ENCODE measurements at regions not wholly inside any gene's neighbourhood (a gene's known extent, or its start where the extent isn't known, plus 50 kb on each side); places are given as distances from the start of the nearest gene placed in this dataset.

DNA sequence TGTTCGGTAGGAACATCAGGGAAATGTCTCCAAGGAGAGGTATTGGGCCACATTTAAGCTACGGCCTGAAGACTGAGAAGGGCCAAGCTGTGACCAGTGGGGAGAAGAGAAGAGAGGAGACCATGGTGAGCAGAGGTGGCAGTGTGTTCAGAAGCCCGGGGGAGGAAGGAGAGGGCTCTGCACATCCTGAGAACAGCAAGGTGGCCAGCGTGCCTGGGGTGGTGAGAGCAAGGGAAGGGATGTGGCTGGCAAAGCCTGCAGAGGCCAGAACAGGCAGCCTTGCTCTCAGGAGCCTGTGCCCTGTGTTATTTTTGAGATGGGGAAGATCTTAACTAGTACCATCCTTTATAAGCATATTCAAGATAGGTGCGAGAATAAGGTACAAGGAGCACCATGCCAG is 933.5 kb upstream of the EEF2KMT start:
- peaks cover 51% of the 10 kb centered on the region for H3K9me3 Mint-ChIP-seq
- H3K27me3 Mint-ChIP-seq (ENCODE audit: low read depth): no peaks in the 10 kb centered on the region
- H3K4me3 Mint-ChIP-seq: no peak overlapping the region
- no peaks in the 10 kb centered on the region for H3K4me1 Mint-ChIP-seq (ENCODE audit: low read depth)
- H3K36me3 Mint-ChIP-seq (ENCODE audit: low read depth): no peaks in the 10 kb centered on the region
- no peak overlapping the region for H3K27ac Mint-ChIP-seq
- no peak for DNase-seq (ENCODE audit: low spot score)

GRCh38 chr16:6027733-6028132 is 930.1 kb upstream of the EEF2KMT start:
- H3K9me3 Mint-ChIP-seq: peaks cover 29% of the 10 kb centered on the region
- H3K4me1 Mint-ChIP-seq (ENCODE audit: low read depth): no peaks in the 10 kb centered on the region
- no peak overlapping the region for H3K27ac Mint-ChIP-seq
- H3K36me3 Mint-ChIP-seq (ENCODE audit: low read depth): no peaks in the 10 kb centered on the region
- DNase-seq (ENCODE audit: low spot score): no peak
- H3K4me3 Mint-ChIP-seq: no peak overlapping the region
- H3K27me3 Mint-ChIP-seq (ENCODE audit: low read depth): no peaks in the 10 kb centered on the region

GRCh38 chr16:6023449-6023848 is 925.9 kb upstream of the EEF2KMT start:
- Mint-ChIP-seq H3K4me3 (no peak overlapping the region), H3K27ac (no peak overlapping the region), H3K27me3 (ENCODE audit: low read depth) (peaks cover 2% of the 10 kb centered on the region), H3K9me3 (peaks cover 11% of the 10 kb centered on the region), H3K4me1 (ENCODE audit: low read depth) (no peaks in the 10 kb centered on the region), H3K36me3 (ENCODE audit: low read depth) (no peaks in the 10 kb centered on the region)
- no peak for DNase-seq (ENCODE audit: low spot score)

- H3K4me1 Mint-ChIP-seq (ENCODE audit: low read depth): no peaks in the 10 kb centered on the region
- peaks cover 8% of the 10 kb centered on the region for H3K27me3 Mint-ChIP-seq (ENCODE audit: low read depth)
- H3K36me3 Mint-ChIP-seq (ENCODE audit: low read depth): no peaks in the 10 kb centered on the region
- H3K4me3 Mint-ChIP-seq: no peak overlapping the region
- no peak for DNase-seq (ENCODE audit: low spot score)
- H3K27ac Mint-ChIP-seq: no peak overlapping the region
- H3K9me3 Mint-ChIP-seq: no peaks in the 10 kb centered on the region
Measured at GRCh38 chr16:6021276-6021943, 923.8 kb upstream of the EEF2KMT start.

DNA sequence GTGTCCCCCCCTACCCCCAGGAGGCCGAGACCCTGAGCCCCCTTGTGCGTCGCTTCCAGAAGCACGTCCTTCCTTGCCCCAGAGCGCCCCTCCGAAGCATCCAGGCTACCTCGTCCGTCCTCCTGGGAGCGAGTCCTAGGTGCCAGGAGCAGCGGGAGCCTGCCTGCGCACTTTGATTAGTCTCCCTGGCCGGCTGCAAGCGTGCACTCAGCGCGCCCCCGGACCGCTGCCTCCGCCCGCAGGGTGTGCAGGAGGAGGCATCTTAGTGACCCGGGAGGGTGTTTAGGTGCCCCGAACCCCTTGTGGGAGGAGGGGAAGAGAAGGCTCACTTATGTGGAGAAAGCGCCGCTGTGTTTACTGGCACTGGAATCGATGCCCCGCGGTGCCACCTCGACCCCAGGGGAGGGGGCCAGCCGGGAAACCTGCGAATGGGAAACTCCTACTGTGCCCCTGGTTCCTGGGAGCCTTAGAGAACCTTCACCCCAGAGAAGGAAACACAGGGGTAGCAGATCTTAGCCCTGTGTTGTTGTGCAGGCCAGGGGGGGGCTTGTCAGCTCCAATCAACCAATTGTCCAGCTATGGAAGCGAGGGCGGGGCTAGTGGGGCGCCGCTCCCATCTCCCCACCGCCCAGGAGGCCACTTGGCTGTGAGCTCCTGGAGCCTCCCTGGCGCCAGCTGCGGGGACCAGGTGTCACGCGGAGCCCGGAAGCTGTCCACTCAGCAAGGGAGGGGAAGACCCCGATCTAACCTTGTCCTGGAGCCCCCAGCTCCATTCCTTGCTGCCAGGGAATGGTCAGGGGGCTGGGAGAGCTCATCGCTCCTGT is 922.8 kb upstream of the EEF2KMT start:
- Mint-ChIP-seq H3K27me3 (ENCODE audit: low read depth) (peaks cover 8% of the 10 kb centered on the region), H3K36me3 (ENCODE audit: low read depth) (no peaks in the 10 kb centered on the region), H3K27ac (no peak overlapping the region), H3K9me3 (peaks cover 9% of the 10 kb centered on the region), H3K4me1 (ENCODE audit: low read depth) (no peaks in the 10 kb centered on the region), H3K4me3 (no peak overlapping the region)
- DNase-seq (ENCODE audit: low spot score): no peak

DNA sequence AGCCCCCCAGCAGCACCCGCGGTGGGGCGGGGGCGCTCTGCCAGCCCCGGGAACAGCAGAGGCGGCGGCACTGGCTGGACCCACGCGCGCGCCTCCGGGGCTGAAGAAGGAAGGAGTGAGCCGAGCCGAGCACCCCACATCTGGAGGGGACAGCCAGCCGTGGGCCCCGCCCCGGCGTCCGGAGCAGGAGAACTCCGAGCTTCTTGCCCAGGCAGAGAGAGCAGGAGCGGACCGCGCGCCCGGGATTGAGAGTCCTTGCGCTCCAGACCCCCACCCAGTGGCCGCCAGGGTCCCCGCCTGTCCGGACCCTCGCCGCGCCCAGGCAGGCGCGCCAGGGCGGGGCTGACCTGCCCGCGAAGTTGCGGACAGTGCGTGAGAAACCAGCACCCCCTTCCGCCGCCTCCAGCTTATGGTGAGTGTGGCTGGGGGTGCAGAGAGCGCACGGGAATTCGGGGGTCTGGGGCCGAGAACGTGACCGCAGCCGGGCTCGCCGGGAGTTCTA is 921.9 kb upstream of the EEF2KMT start:
- Mint-ChIP-seq H3K4me1 (ENCODE audit: low read depth) (no peaks in the 10 kb centered on the region), H3K9me3 (peaks cover 11% of the 10 kb centered on the region), H3K4me3 (no peak overlapping the region), H3K27me3 (ENCODE audit: low read depth) (peaks cover 8% of the 10 kb centered on the region), H3K36me3 (ENCODE audit: low read depth) (no peaks in the 10 kb centered on the region), H3K27ac (no peak overlapping the region)
- DNase-seq (ENCODE audit: low spot score): no peak

- no peak overlapping the region for H3K4me3 Mint-ChIP-seq
- H3K4me1 Mint-ChIP-seq (ENCODE audit: low read depth): no peaks in the 10 kb centered on the region
- H3K36me3 Mint-ChIP-seq (ENCODE audit: low read depth): no peaks in the 10 kb centered on the region
Measured at GRCh38 chr16:6018848-6019489, 921.4 kb upstream of the EEF2KMT start.

DNA sequence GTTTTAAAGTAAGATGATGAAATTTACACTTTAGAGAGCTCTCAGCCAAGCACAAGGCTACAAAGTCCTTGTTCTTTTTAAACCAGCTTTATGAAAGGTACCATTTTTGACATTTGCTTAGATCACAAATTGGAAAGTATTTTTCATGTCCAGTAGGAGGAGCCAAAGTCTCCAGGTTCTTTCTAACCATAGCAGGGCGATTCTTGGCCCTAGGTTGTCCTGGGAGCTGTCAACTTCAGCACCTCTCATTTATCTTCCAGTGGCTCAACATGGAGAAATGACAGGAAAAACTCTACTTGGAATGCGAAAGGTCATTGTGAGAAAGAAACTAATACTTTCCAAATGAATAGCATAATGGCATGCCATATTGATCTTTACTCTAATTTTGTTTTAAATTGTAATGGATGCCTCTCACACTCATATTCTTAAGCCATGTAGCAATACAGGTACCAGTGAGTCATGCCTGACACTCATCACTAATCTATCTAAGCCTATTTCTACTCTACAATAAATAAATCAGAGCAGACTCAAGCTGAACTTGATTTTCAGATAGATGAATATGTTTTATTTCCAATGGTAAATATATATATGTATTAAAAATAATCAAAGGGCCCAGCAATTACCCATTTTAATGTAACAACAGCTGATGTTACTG is 919.1 kb upstream of the EEF2KMT start:
- DNase-seq (ENCODE audit: low spot score): no peak
- H3K27ac Mint-ChIP-seq: no peak overlapping the region

More at GRCh38 chr16:6018848-6019489, 921.4 kb upstream of the EEF2KMT start:
- Mint-ChIP-seq H3K27ac (no peak overlapping the region), H3K27me3 (ENCODE audit: low read depth) (peaks cover 8% of the 10 kb centered on the region), H3K9me3 (peaks cover 11% of the 10 kb centered on the region)
- DNase-seq (ENCODE audit: low spot score): no peak

DNA sequence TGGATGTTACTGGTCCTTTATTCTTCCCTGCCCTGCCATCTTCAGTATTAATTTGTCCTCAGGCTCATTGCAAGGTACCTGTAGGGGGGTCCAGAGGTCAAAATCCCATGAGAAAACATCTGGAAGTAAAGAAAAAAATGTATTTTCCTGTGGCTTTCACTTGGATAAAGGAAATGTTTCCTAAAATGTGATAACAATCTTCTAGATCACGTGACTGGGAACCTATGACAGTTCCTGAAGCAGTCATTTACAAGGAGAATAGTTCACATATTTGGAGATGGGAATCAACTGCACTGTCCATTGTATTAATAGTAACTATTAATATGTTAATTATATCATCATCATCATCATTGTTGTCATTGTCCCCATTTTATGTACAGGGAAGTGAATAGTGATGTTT is 915.1 kb upstream of the EEF2KMT start:
- Mint-ChIP-seq H3K27me3 (ENCODE audit: low read depth) (peaks cover under 1% of the 10 kb centered on the region), H3K4me1 (ENCODE audit: low read depth) (no peaks in the 10 kb centered on the region), H3K4me3 (no peak overlapping the region), H3K27ac (no peak overlapping the region), H3K9me3 (peaks cover 16% of the 10 kb centered on the region), H3K36me3 (ENCODE audit: low read depth) (no peaks in the 10 kb centered on the region)
- DNase-seq (ENCODE audit: low spot score): no peak

More for the DNA sequence above, 919.1 kb upstream of the EEF2KMT start:
- Mint-ChIP-seq H3K4me1 (ENCODE audit: low read depth) (no peaks in the 10 kb centered on the region), H3K36me3 (ENCODE audit: low read depth) (no peaks in the 10 kb centered on the region), H3K27me3 (ENCODE audit: low read depth) (peaks cover 8% of the 10 kb centered on the region), H3K4me3 (no peak overlapping the region), H3K9me3 (peaks cover 11% of the 10 kb centered on the region)

GRCh38 chr16:6009151-6009550 is 911.6 kb upstream of the EEF2KMT start:
- no peaks in the 10 kb centered on the region for H3K4me1 Mint-ChIP-seq (ENCODE audit: low read depth)

GRCh38 chr16:6008670-6009069 is 911.1 kb upstream of the EEF2KMT start:
- Mint-ChIP-seq H3K27me3 (ENCODE audit: low read depth) (no peaks in the 10 kb centered on the region), H3K36me3 (ENCODE audit: low read depth) (no peaks in the 10 kb centered on the region), H3K9me3 (peaks cover 28% of the 10 kb centered on the region), H3K4me1 (ENCODE audit: low read depth) (no peaks in the 10 kb centered on the region), H3K27ac (no peak overlapping the region), H3K4me3 (no peak overlapping the region)
- DNase-seq (ENCODE audit: low spot score): no peak

More at GRCh38 chr16:6009151-6009550, 911.6 kb upstream of the EEF2KMT start:
- Mint-ChIP-seq H3K27me3 (ENCODE audit: low read depth) (no peaks in the 10 kb centered on the region), H3K9me3 (peaks cover 28% of the 10 kb centered on the region), H3K36me3 (ENCODE audit: low read depth) (no peaks in the 10 kb centered on the region), H3K4me3 (no peak overlapping the region), H3K27ac (no peak overlapping the region)
- DNase-seq (ENCODE audit: low spot score): no peak

DNA sequence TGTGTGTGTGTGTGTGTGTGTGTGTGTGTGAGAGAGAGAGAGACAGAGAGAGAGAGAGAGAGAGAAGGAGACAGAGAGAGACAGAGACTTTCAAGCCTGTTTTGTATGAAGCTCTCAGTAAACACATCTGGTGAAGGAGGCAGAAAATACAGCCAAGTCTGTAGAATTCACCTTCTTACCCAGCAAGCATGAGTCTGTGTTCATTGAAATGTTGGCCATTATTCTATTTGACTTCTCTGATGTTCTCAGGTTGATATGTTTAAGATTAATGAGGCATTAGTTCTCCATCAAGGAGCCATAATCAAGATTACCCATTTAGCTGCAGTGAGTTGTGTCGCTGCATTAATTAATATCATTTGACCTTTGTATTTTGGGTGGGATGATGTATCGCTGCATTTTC is 895.8 kb upstream of the EEF2KMT start:
- no peak overlapping the region for H3K27ac Mint-ChIP-seq
- DNase-seq (ENCODE audit: low spot score): no peak

GRCh38 chr16:5982979-5983378 is 885.4 kb upstream of the EEF2KMT start:
- Mint-ChIP-seq H3K9me3 (peaks cover 18% of the 10 kb centered on the region), H3K4me1 (ENCODE audit: low read depth) (no peaks in the 10 kb centered on the region)

More for the DNA sequence above, 895.8 kb upstream of the EEF2KMT start:
- H3K4me3 Mint-ChIP-seq: no peak overlapping the region
- no peaks in the 10 kb centered on the region for H3K27me3 Mint-ChIP-seq (ENCODE audit: low read depth)
- H3K9me3 Mint-ChIP-seq: peaks cover 30% of the 10 kb centered on the region
- no peaks in the 10 kb centered on the region for H3K36me3 Mint-ChIP-seq (ENCODE audit: low read depth)
- no peaks in the 10 kb centered on the region for H3K4me1 Mint-ChIP-seq (ENCODE audit: low read depth)

More at GRCh38 chr16:5982979-5983378, 885.4 kb upstream of the EEF2KMT start:
- Mint-ChIP-seq H3K27ac (no peak overlapping the region), H3K36me3 (ENCODE audit: low read depth) (no peaks in the 10 kb centered on the region), H3K4me3 (no peak overlapping the region), H3K27me3 (ENCODE audit: low read depth) (no peaks in the 10 kb centered on the region)
- no peak for DNase-seq (ENCODE audit: low spot score)

All from T-helper 2 cell treated with Interferon-gamma antibody and Interleukin-4, amounts not matched to agents 5 μg/mL and 100 μg/mL, for 36 hours (primary cell).